CD8-positive, alpha-beta memory T cell (primary cell): ENCODE measurements at regions not wholly inside any gene's neighbourhood (a gene's known extent, or its start where the extent isn't known, plus 50 kb on each side); places are given as distances from the start of the nearest gene placed in this dataset.

Experiments used
- CTCF ChIA-PET: fragments of 350-600 bp; sonication (Branson Sonifier 250); formaldehyde crosslinking; loops from one replicate; lab custom pipeline; 2021; ENCODE audit warnings: antibody characterized with exemption; lab: Charles Lee
- POLR2A ChIA-PET: fragments of 350-600 bp; sonication (Branson Sonifier 250); formaldehyde crosslinking; loops from one replicate; lab custom pipeline; 2021; ENCODE audit warnings: antibody characterized with exemption; lab: Charles Lee
- DNase-seq, 5 donors: peaks; one replicate each; pipeline versions ENCODE4 v3.0.0 to v3.0.0-alpha.2; 2020 to 2022; ENCODE audit warnings: mixed read lengths in 1 of 5
- H3K27ac ChIP-seq: one replicate; pipeline ENCODE4 v1.7.0; 2013; ENCODE audit warnings: low read depth, mild to moderate bottlenecking, low read length, moderate library complexity
- H3K27me3 ChIP-seq: 2 replicates; pipeline ENCODE4 v1.7.0; 2013; ENCODE audit warnings: low read length, mild to moderate bottlenecking; ENCODE audit not compliant: insufficient read depth, poor library complexity, severe bottlenecking
- H3K36me3 ChIP-seq: 2 replicates; pipeline ENCODE4 v1.7.0; 2013; ENCODE audit warnings: mild to moderate bottlenecking, low read length, moderate library complexity; ENCODE audit not compliant: insufficient read depth
- H3K4me1 ChIP-seq: 2 replicates; pipeline ENCODE4 v1.7.0; 2013; ENCODE audit warnings: mild to moderate bottlenecking, low read length, moderate library complexity; ENCODE audit not compliant: insufficient read depth
- H3K4me3 ChIP-seq: 2 replicates; pipeline ENCODE4 v1.7.0; 2013; ENCODE audit warnings: mild to moderate bottlenecking, low read length
- H3K9me3 ChIP-seq: 2 replicates; pipeline ENCODE4 v1.7.0; 2013; ENCODE audit warnings: mild to moderate bottlenecking, low read length
- H3K27ac Mint-ChIP-seq, 8 donors: one replicate each; pipeline ENCODE4 v1.8.0; 2020 to 2021; ENCODE audit warnings: mixed read lengths in 8 of 8, mild to moderate bottlenecking in 6 of 8, inconsistent platforms in 3 of 8, moderate library complexity in 3 of 8
- H3K27me3 Mint-ChIP-seq, 2 donors: one replicate each; pipeline ENCODE4 v1.8.0; 2020 to 2021; ENCODE audit warnings: mixed read lengths in 2 of 2, mild to moderate bottlenecking in 1 of 2, moderate library complexity in 1 of 2
- H3K36me3 Mint-ChIP-seq, 3 donors: one replicate each; pipeline ENCODE4 v1.8.0; 2020 to 2021; ENCODE audit warnings: mixed read lengths in 3 of 3, inconsistent platforms in 1 of 3, mild to moderate bottlenecking in 1 of 3
- H3K4me1 Mint-ChIP-seq, 3 donors: one replicate each; pipeline ENCODE4 v1.8.0; 2020 to 2021; ENCODE audit warnings: mixed read lengths in 3 of 3, inconsistent platforms in 1 of 3, mild to moderate bottlenecking in 1 of 3
- H3K4me3 Mint-ChIP-seq, 7 donors: one replicate each; pipeline ENCODE4 v1.8.0; 2020 to 2021; ENCODE audit warnings: mixed read lengths in 7 of 7, mild to moderate bottlenecking in 6 of 7, moderate library complexity in 4 of 7, inconsistent platforms in 2 of 7
- H3K9me3 Mint-ChIP-seq, 5 donors: one replicate each; pipeline ENCODE4 v1.8.0; 2020 to 2022; ENCODE audit warnings: mixed read lengths in 5 of 5, mild to moderate bottlenecking in 3 of 5, moderate library complexity in 2 of 5, inconsistent platforms in 1 of 5

DNA sequence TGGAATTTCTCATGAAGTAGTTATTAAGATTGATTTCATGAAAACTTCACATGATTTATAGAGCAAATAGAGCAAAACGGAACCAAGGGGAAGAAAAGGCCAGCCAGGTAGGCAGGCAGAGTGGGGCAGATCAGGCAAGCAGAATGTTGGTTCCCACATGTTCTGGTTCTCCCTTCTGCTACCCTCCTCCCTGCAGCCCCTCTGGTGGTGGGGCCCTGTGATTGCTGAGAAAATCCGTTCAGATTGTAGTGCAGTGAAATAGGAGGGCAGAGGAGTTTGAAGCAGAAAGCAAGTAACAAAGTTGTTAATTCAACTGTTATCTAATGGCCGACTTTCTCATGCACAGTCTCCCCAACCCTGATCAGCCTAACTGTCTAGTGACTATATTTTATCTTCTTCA, 185.3 kb downstream of the MID1IP1 start:
- H3K36me3 Mint-ChIP-seq, result no peaks in the 10 kb centered on the region
- H3K27ac Mint-ChIP-seq, result no peak overlapping the region
- no peak overlapping the region for H3K4me3 Mint-ChIP-seq
- H3K9me3 ChIP-seq, result no peaks in the 10 kb centered on the region
- no peaks in the 10 kb centered on the region for H3K36me3 ChIP-seq
- no peak for DNase-seq
- H3K27ac ChIP-seq, result no peak overlapping the region
- H3K4me1 ChIP-seq, result no peaks in the 10 kb centered on the region
- peaks cover 0 to 11% of the 10 kb centered on the region in 2 donors for H3K27me3 Mint-ChIP-seq
- peaks cover 0 to 2% (median 0%) of the 10 kb centered on the region in 5 donors for H3K9me3 Mint-ChIP-seq
- no peaks in the 10 kb centered on the region for H3K27me3 ChIP-seq
- POLR2A ChIA-PET, result no interaction called here
- no peak overlapping the region for H3K4me3 ChIP-seq
- CTCF ChIA-PET, result interaction anchor here (1.3 to 2.3 kb wide), 2 partner anchors 187 to 218 kb away, joined by 5 to 15 read pairs; no protein-coding TSS in a partner anchor
- no peaks in the 10 kb centered on the region for H3K4me1 Mint-ChIP-seq

DNA sequence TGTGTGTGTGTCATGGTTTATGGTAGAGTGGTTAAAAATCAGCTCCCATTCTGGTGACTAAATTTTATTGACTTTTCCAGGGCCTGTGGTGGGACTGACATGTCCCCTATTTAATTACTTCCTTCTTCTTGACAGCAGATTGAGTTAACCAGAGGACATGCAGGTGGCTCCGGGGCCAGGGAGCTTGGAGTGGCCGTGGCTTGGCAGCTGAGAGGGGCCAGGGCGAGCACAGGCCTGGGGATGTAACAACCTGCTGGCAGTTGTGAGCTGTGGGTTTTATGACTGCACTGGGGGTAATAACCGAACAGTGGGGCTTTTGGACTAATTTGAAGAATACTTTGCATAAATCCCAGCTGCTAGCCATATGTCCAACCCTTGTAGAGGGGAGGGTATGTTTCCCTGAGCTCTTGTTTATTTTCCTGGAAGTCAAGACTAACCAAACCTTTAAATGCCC, 186.0 kb downstream of the MID1IP1 start:
- H3K27me3 Mint-ChIP-seq, result peaks cover 0 to 13% of the 10 kb centered on the region in 2 donors
- no peak for DNase-seq
- Histone ChIP-seq H3K27ac (no peak overlapping the region), H3K36me3 (no peaks in the 10 kb centered on the region), H3K4me3 (no peak overlapping the region), H3K27me3 (no peaks in the 10 kb centered on the region), H3K4me1 (no peaks in the 10 kb centered on the region), H3K9me3 (no peaks in the 10 kb centered on the region)
- no peak overlapping the region for H3K4me3 Mint-ChIP-seq
- POLR2A ChIA-PET, result no interaction called here
- H3K9me3 Mint-ChIP-seq, result no peaks in the 10 kb centered on the region
- CTCF ChIA-PET, result interaction anchor here (1.3 to 2.3 kb wide), 2 partner anchors 188 to 219 kb away, joined by 5 to 15 read pairs; no protein-coding TSS in a partner anchor
- H3K36me3 Mint-ChIP-seq, result no peaks in the 10 kb centered on the region
- no peaks in the 10 kb centered on the region for H3K4me1 Mint-ChIP-seq
- H3K27ac Mint-ChIP-seq, result no peak overlapping the region

DNA sequence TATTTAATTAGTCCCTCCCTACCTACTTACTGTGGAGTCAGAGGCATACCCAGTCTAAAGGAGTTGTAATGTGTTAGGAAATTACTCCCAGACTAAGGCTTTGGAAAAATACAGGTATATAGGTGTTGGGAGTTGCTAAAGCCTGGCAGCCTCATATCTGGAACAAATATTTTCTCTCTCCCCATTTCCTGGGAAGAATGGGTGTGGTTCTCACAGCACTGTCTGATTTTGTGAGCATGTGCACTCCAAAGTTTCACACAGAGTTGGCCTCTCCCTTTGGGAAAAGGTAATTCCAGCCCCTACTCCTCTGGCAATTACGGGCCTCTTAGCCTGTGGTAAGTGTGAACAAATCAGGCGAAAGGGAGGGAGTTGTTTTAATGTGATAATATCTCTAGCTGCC, 187.0 kb downstream of the MID1IP1 start:
- no peaks in the 10 kb centered on the region for H3K9me3 Mint-ChIP-seq
- no peak overlapping the region for H3K27ac ChIP-seq
- no peaks in the 10 kb centered on the region for H3K36me3 Mint-ChIP-seq
- H3K27ac Mint-ChIP-seq, result no peak overlapping the region
- H3K4me3 Mint-ChIP-seq, result no peak overlapping the region
- H3K36me3 ChIP-seq, result no peaks in the 10 kb centered on the region
- no peak for DNase-seq
- H3K9me3 ChIP-seq, result no peaks in the 10 kb centered on the region
- no peaks in the 10 kb centered on the region for H3K4me1 ChIP-seq
- H3K4me1 Mint-ChIP-seq, result no peaks in the 10 kb centered on the region
- ChIA-PET CTCF (no interaction called here), POLR2A (no interaction called here)
- no peak overlapping the region for H3K4me3 ChIP-seq
- no peaks in the 10 kb centered on the region for H3K27me3 ChIP-seq
- H3K27me3 Mint-ChIP-seq, result peaks cover 0 to 13% of the 10 kb centered on the region in 2 donors

GRCh38 chrX:38989076-38989475, 187.8 kb downstream of the MID1IP1 start:
- H3K4me3 ChIP-seq, result no peak overlapping the region
- no peak for DNase-seq
- no peak overlapping the region for H3K27ac Mint-ChIP-seq
- no peaks in the 10 kb centered on the region for H3K36me3 Mint-ChIP-seq
- no peaks in the 10 kb centered on the region for H3K27me3 ChIP-seq
- no peak overlapping the region for H3K27ac ChIP-seq
- no peaks in the 10 kb centered on the region for H3K36me3 ChIP-seq
- no peaks in the 10 kb centered on the region for H3K9me3 Mint-ChIP-seq
- H3K9me3 ChIP-seq, result no peaks in the 10 kb centered on the region
- ChIA-PET CTCF (no interaction called here), POLR2A (no interaction called here)
- peaks cover 0 to 13% of the 10 kb centered on the region in 2 donors for H3K27me3 Mint-ChIP-seq
- no peaks in the 10 kb centered on the region for H3K4me1 Mint-ChIP-seq
- H3K4me3 Mint-ChIP-seq, result no peak overlapping the region
- no peaks in the 10 kb centered on the region for H3K4me1 ChIP-seq

GRCh38 chrX:38991656-38992440, 190.6 kb downstream of the MID1IP1 start:
- Mint-ChIP-seq H3K36me3 (no peaks in the 10 kb centered on the region), H3K27me3 (peaks cover 0 to 17% of the 10 kb centered on the region in 2 donors), H3K4me1 (no peaks in the 10 kb centered on the region), H3K9me3 (no peaks in the 10 kb centered on the region), H3K27ac (no peak overlapping the region), H3K4me3 (no peak overlapping the region)
- no peak overlapping the region for H3K27ac ChIP-seq
- H3K4me1 ChIP-seq, result no peaks in the 10 kb centered on the region
- ChIA-PET CTCF (interaction anchor here (1.2 kb wide), 1 partner anchor 237 kb away, joined by 3 read pairs; no protein-coding TSS in a partner anchor), POLR2A (no interaction called here)
- no peak overlapping the region for H3K4me3 ChIP-seq
- H3K36me3 ChIP-seq, result no peaks in the 10 kb centered on the region
- no peaks in the 10 kb centered on the region for H3K27me3 ChIP-seq
- no peak for DNase-seq
- H3K9me3 ChIP-seq, result no peaks in the 10 kb centered on the region

GRCh38 chrX:38992441-38993096, 191.3 kb downstream of the MID1IP1 start:
- peaks cover 0 to 17% of the 10 kb centered on the region in 2 donors for H3K27me3 Mint-ChIP-seq
- Histone ChIP-seq H3K4me1 (no peaks in the 10 kb centered on the region), H3K9me3 (no peaks in the 10 kb centered on the region), H3K36me3 (no peaks in the 10 kb centered on the region), H3K27ac (no peak overlapping the region), H3K4me3 (no peak overlapping the region), H3K27me3 (no peaks in the 10 kb centered on the region)
- POLR2A ChIA-PET, result no interaction called here
- H3K27ac Mint-ChIP-seq, result no peak overlapping the region
- DNase-seq, result no peak
- no peaks in the 10 kb centered on the region for H3K4me1 Mint-ChIP-seq
- no peak overlapping the region for H3K4me3 Mint-ChIP-seq
- CTCF ChIA-PET, result no interaction called here
- no peaks in the 10 kb centered on the region for H3K9me3 Mint-ChIP-seq
- no peaks in the 10 kb centered on the region for H3K36me3 Mint-ChIP-seq

- Mint-ChIP-seq H3K27ac (no peak overlapping the region), H3K36me3 (no peaks in the 10 kb centered on the region), H3K9me3 (no peaks in the 10 kb centered on the region), H3K4me1 (no peaks in the 10 kb centered on the region), H3K27me3 (peaks cover 0 to 14% of the 10 kb centered on the region in 2 donors), H3K4me3 (no peak overlapping the region)
- Histone ChIP-seq H3K9me3 (no peaks in the 10 kb centered on the region), H3K4me3 (no peak overlapping the region), H3K27ac (no peak overlapping the region), H3K4me1 (no peaks in the 10 kb centered on the region), H3K36me3 (no peaks in the 10 kb centered on the region), H3K27me3 (no peaks in the 10 kb centered on the region)
- POLR2A ChIA-PET, result no interaction called here
- CTCF ChIA-PET, result no interaction called here
- no peak for DNase-seq
Observed at GRCh38 chrX:38993500-38993899, 192.2 kb downstream of the MID1IP1 start.

GRCh38 chrX:38999099-38999498, 197.8 kb downstream of the MID1IP1 start:
- Mint-ChIP-seq H3K4me1 (no peaks in the 10 kb centered on the region), H3K27me3 (peaks cover 0 to 5% of the 10 kb centered on the region in 2 donors), H3K9me3 (peaks cover 0 to 2% (median 0%) of the 10 kb centered on the region in 5 donors), H3K4me3 (no peak overlapping the region), H3K27ac (no peak overlapping the region), H3K36me3 (no peaks in the 10 kb centered on the region)
- no peaks in the 10 kb centered on the region for H3K9me3 ChIP-seq
- ChIA-PET CTCF (no interaction called here), POLR2A (no interaction called here)
- no peaks in the 10 kb centered on the region for H3K27me3 ChIP-seq
- DNase-seq, result no peak
- no peak overlapping the region for H3K27ac ChIP-seq
- no peaks in the 10 kb centered on the region for H3K36me3 ChIP-seq
- no peaks in the 10 kb centered on the region for H3K4me1 ChIP-seq
- no peak overlapping the region for H3K4me3 ChIP-seq
